PC-3 (cell line): ENCODE measurements at regions not wholly inside any gene's neighbourhood (a gene's known extent, or its start where the extent isn't known, plus 50 kb on each side); places are given as distances from the start of the nearest gene placed in this dataset.

Experiments used
- CTCF ChIP-seq: fragments of 300-600 bp; sonication (generic); conservative IDR thresholded peaks from 2 replicates; pipeline ENCODE4 v1.5.1; 2017; ENCODE audit warnings: antibody characterized with exemption, low read depth, mild to moderate bottlenecking, low read length
- EZH2 ChIP-seq: fragments of 300-600 bp; sonication (generic); IDR thresholded peaks from one replicate; pipeline ENCODE4 v1.6.1; 2017; ENCODE audit warnings: antibody characterized with exemption, mild to moderate bottlenecking, low read length; ENCODE audit not compliant: unreplicated experiment
- EZH2phosphoT487 ChIP-seq: fragments of 300-600 bp; sonication (generic); IDR thresholded peaks from 2 replicates; pipeline ENCODE4 v1.6.1; 2018; ENCODE audit warnings: mild to moderate bottlenecking, antibody characterized with exemption, low read length, borderline replicate concordance

GRCh38 chr1:29744684-29745490, 508.6 kb downstream of the PTPRU start:
- TF ChIP-seq CTCF (no peak), EZH2phosphoT487 (no peak), EZH2 (no peak)
